B cell (primary cell): ENCODE measurements at regions not wholly inside any gene's neighbourhood (a gene's known extent, or its start where the extent isn't known, plus 50 kb on each side); places are given as distances from the start of the nearest gene placed in this dataset.

Experiments used
- ATAC-seq: fragments of 200-7000 bp; cut with Tn5 transposase; one replicate; pipeline ENCODE4 v1.10.0; 2021; ENCODE audit warnings: low read depth, mild to moderate bottlenecking, moderate number of reproducible peaks, moderate library complexity
- CTCF ChIA-PET: fragments of 350-600 bp; sonication (Branson Sonifier 250); formaldehyde crosslinking; loops from one replicate; lab custom pipeline; 2021; ENCODE audit warnings: antibody characterized with exemption, inconsistent platforms; lab: Charles Lee
- POLR2A ChIA-PET: fragments of 350-600 bp; sonication (Branson Sonifier 250); formaldehyde crosslinking; loops from one replicate; lab custom pipeline; 2021; ENCODE audit warnings: antibody characterized with exemption; lab: Charles Lee
- DNase-seq: peaks from one replicate; pipeline ENCODE4 v3.0.0; 2013
- H2AFZ ChIP-seq: 2 replicates; pipeline ENCODE4 v1.6.1; 2012; ENCODE audit warnings: mild to moderate bottlenecking, low read depth, low read length; ENCODE audit not compliant: insufficient read depth, poor library complexity, severe bottlenecking
- H3K27ac ChIP-seq, 2 donors: 1 replicate in 1 of 2; 2 replicates in 1 of 2; pipeline ENCODE4 v1.5.1; 2012 to 2013; ENCODE audit warnings: low read length in 2 of 2, mild to moderate bottlenecking in 2 of 2, moderate library complexity in 1 of 2
- H3K27me3 ChIP-seq, 4 experiments: fragments of 200-600 bp in 1 of 4; sonication (generic) in 1 of 4; replicated peaks in 1 of 4; 1 replicate in 2 of 4; 2 replicates in 2 of 4; pipeline versions ENCODE4 v1.6.1 to v1.7.0; 2013 to 2016; ENCODE audit warnings: low read length in 3 of 4, mild to moderate bottlenecking in 2 of 4, mixed read lengths in 1 of 4, moderate library complexity in 1 of 4; ENCODE audit not compliant: insufficient read depth in 4 of 4, control insufficient read depth in 3 of 4; ENCODE audit errors: control extremely low read depth in 1 of 4
- H3K36me3 ChIP-seq, 2 experiments: replicated peaks in 1 of 2; 1 replicate in 1 of 2; 2 replicates in 1 of 2; pipeline versions ENCODE4 v1.6.1 to v1.7.1; 2013; ENCODE audit warnings: low read length in 1 of 2; ENCODE audit not compliant: insufficient read depth in 2 of 2, control insufficient read depth in 1 of 2; ENCODE audit errors: control extremely low read depth in 1 of 2, extremely low read depth in 1 of 2
- H3K4me1 ChIP-seq, 2 donors: fragments of 200-600 bp in 1 of 2; sonication (generic) in 1 of 2; 1 replicate in 1 of 2; 2 replicates in 1 of 2; pipeline versions ENCODE4 v1.5.1 to v1.6.1; 2013 to 2017; ENCODE audit warnings: low read length in 2 of 2; ENCODE audit not compliant: control insufficient read depth in 2 of 2, insufficient read depth in 2 of 2
- H3K4me2 ChIP-seq: replicated peaks from 2 replicates; pipeline ENCODE3; 2012; ENCODE audit warnings: mild to moderate bottlenecking, low read depth, low read length; ENCODE audit not compliant: poor library complexity, severe bottlenecking
- H3K4me3 ChIP-seq, 5 experiments: fragments of 200-600 bp in 1 of 5; sonication (generic) in 1 of 5; 1 replicate in 3 of 5; 2 replicates in 2 of 5; pipeline versions ENCODE4 v1.5.1 to v1.7.0; 2011 to 2016; ENCODE audit warnings: low read length in 4 of 5, mild to moderate bottlenecking in 4 of 5, low read depth in 2 of 5, control low read depth in 1 of 5, moderate library complexity in 1 of 5; ENCODE audit not compliant: insufficient read depth in 1 of 5; ENCODE audit errors: control extremely low read depth in 1 of 5, extremely low read depth in 1 of 5
- H3K79me2 ChIP-seq: fragments of 200-600 bp; sonication (generic); one replicate; pipeline ENCODE4 v1.6.0; 2016; ENCODE audit warnings: low read length; ENCODE audit not compliant: control insufficient read depth, insufficient read depth
- H3K9ac ChIP-seq: fragments of 200-600 bp; sonication (generic); 2 replicates; pipeline ENCODE4 v1.6.1; 2017; ENCODE audit warnings: mild to moderate bottlenecking, low read length, moderate library complexity
- H3K9me3 ChIP-seq, 3 donors: one replicate each; pipeline versions ENCODE4 v1.6.1 to v1.7.1; 2013; ENCODE audit warnings: low read length in 2 of 3; ENCODE audit not compliant: control insufficient read depth in 2 of 3, insufficient read depth in 1 of 3; ENCODE audit errors: control extremely low read depth in 1 of 3
- H4K20me1 ChIP-seq: 2 replicates; pipeline ENCODE4 v1.6.0; 2012; ENCODE audit warnings: mild to moderate bottlenecking, low read length; ENCODE audit not compliant: insufficient read depth, control insufficient read depth, poor library complexity, severe bottlenecking
- H3K27ac Mint-ChIP-seq: one replicate; pipeline ENCODE4 v1.8.0; 2021; ENCODE audit warnings: mixed read lengths
- H3K27me3 Mint-ChIP-seq: one replicate; pipeline ENCODE4 v1.8.0; 2021; ENCODE audit warnings: mixed read lengths
- H3K4me1 Mint-ChIP-seq: one replicate; pipeline ENCODE4 v1.8.0; 2021; ENCODE audit warnings: mixed read lengths
- H3K4me3 Mint-ChIP-seq: one replicate; pipeline ENCODE4 v1.8.0; 2021; ENCODE audit warnings: mixed read lengths
- H3K9me3 Mint-ChIP-seq: one replicate; pipeline ENCODE4 v1.8.0; 2022; ENCODE audit warnings: mixed read lengths; ENCODE audit not compliant: insufficient read depth
- CTCF ChIP-seq: fragments of 200-600 bp; IDR thresholded peaks from one replicate; pipeline ENCODE4 v1.8.0; 2022; ENCODE audit warnings: antibody characterized with exemption, mild to moderate bottlenecking
- EZH2 ChIP-seq: IDR thresholded peaks from 2 replicates; pipeline ENCODE4 v1.6.1; 2012; ENCODE audit warnings: borderline replicate concordance, low read depth, mild to moderate bottlenecking, moderate library complexity, low read length; ENCODE audit not compliant: insufficient read depth, poor library complexity, severe bottlenecking
- WGBS: methylation state at CpG from one replicate; pipeline ENCODE4 v1.1.5; 2013; ENCODE audit warnings: missing lambda C conversion rate; ENCODE audit not compliant: insufficient coverage; 5-methylcytosine and 5-hydroxymethylcytosine counted together
- intact Hi-C: fragments of 100-400 bp; cut with micrococcal nuclease; formaldehyde crosslinking; loops from one replicate; pipeline ENCODE4 v1.10.0; 2022

GRCh38 chr7:52184006-52184703 lies 851.3 kb upstream of the POM121L12 start:
- ChIA-PET CTCF (no interaction called here), POLR2A (no interaction called here)
- no peaks in the 10 kb centered on the region for H3K27me3 Mint-ChIP-seq
- Histone ChIP-seq H3K9ac (no peak overlapping the region), H3K79me2 (no peaks in the 10 kb centered on the region), H3K4me3 (no peak overlapping the region), H3K36me3 (no peaks in the 10 kb centered on the region), H3K9me3 (peaks cover 0 to 3% (median 0%) of the 10 kb centered on the region in 3 donors), H3K27me3 (no peaks in the 10 kb centered on the region), H2AFZ (no peak overlapping the region), H3K27ac (no peak overlapping the region), H3K4me2 (no peak overlapping the region), H3K4me1 (no peaks in the 10 kb centered on the region), H4K20me1 (no peaks in the 10 kb centered on the region)
- peaks cover 12% of the 10 kb centered on the region for H3K9me3 Mint-ChIP-seq
- TF ChIP-seq EZH2 (no peak), CTCF (no peak)
- H3K4me3 Mint-ChIP-seq, result no peak overlapping the region
- intact Hi-C loops, result no loop called here
- H3K27ac Mint-ChIP-seq, result no peak overlapping the region
- no peak for ATAC-seq
- WGBS, result 100% methylated on average over 4 of the region's 8 CpGs
- H3K4me1 Mint-ChIP-seq, result no peaks in the 10 kb centered on the region
- DNase-seq, result no peak

DNA sequence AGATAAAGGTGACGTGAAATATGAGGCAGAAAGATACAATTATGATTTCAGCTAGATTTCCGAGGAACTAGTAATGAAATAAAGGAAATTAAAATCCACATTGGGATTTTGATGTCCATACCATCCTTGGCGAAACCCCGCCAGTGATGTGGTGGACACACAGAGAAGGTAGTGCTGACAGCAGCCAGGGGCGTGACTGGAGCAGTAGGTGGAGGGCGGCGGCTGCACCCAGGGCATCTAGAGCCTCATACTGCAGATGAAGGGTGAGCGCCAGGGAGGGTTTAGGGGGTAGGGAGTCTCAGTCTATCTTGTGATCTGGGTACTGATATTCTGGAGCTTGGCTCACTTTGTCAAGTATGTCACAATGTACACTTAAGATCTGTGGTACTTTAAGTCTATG lies 855.5 kb upstream of the POM121L12 start:
- no peaks in the 10 kb centered on the region for H4K20me1 ChIP-seq
- DNase-seq (no peak), ATAC-seq (no peak)
- H3K4me1 ChIP-seq, result no peaks in the 10 kb centered on the region
- no peaks in the 10 kb centered on the region for H3K36me3 ChIP-seq
- H3K27me3 ChIP-seq, result no peaks in the 10 kb centered on the region
- WGBS, result 90% methylated on average over 7 of the region's 8 CpGs
- H3K4me3 ChIP-seq, result no peak overlapping the region
- H3K4me2 ChIP-seq, result no peak overlapping the region
- POLR2A ChIA-PET, result no interaction called here
- Mint-ChIP-seq H3K9me3 (peaks cover 8% of the 10 kb centered on the region), H3K27ac (no peak overlapping the region), H3K4me3 (no peak overlapping the region), H3K4me1 (no peaks in the 10 kb centered on the region), H3K27me3 (no peaks in the 10 kb centered on the region)
- no peak overlapping the region for H2AFZ ChIP-seq
- H3K79me2 ChIP-seq, result no peaks in the 10 kb centered on the region
- no peak overlapping the region for H3K9ac ChIP-seq
- no peak overlapping the region for H3K27ac ChIP-seq
- TF ChIP-seq CTCF (no peak), EZH2 (no peak)
- CTCF ChIA-PET, result no interaction called here
- H3K9me3 ChIP-seq, result peaks cover 0 to 2% (median 0%) of the 10 kb centered on the region in 3 donors
- intact Hi-C loops, result no loop called here
